Activated CD4-positive, alpha-beta T cell treated with anti-CD3 and anti-CD28 coated beads, Interleukin-2, amount 10 ng/mL, durations not matched to agents 7 days and 5 days (primary cell): ENCODE measurements at regions not wholly inside any gene's neighbourhood (a gene's known extent, or its start where the extent isn't known, plus 50 kb on each side); places are given as distances from the start of the nearest gene placed in this dataset.
"Not testable (repeated sequence)": the region's sequence is repeated elsewhere in the genome, so short reads cannot be mapped to it uniquely, and the experiment has no call there.

Source experiments
- CTCF ChIA-PET: fragments of 350-600 bp; sonication (Branson Sonifier 250); formaldehyde crosslinking; loops from one replicate; lab custom pipeline; 2021; ENCODE audit warnings: antibody characterized with exemption; lab: Charles Lee
- POLR2A ChIA-PET: fragments of 350-600 bp; sonication (Branson Sonifier 250); formaldehyde crosslinking; loops from one replicate; lab custom pipeline; 2021; ENCODE audit warnings: antibody characterized with exemption; lab: Charles Lee
- DNase-seq: peaks from one replicate; pipeline ENCODE4 v3.0.0-alpha.2; 2020
- H3K27ac Mint-ChIP-seq: one replicate; pipeline ENCODE4 v1.8.0; 2021; ENCODE audit warnings: mild to moderate bottlenecking, moderate library complexity, mixed read lengths
- H3K27me3 Mint-ChIP-seq: one replicate; pipeline ENCODE4 v1.8.0; 2021; ENCODE audit warnings: mixed read lengths
- H3K36me3 Mint-ChIP-seq: one replicate; pipeline ENCODE4 v1.8.0; 2021; ENCODE audit warnings: low read depth, mixed read lengths
- H3K4me1 Mint-ChIP-seq: one replicate; pipeline ENCODE4 v1.8.0; 2021; ENCODE audit warnings: mixed read lengths
- H3K4me3 Mint-ChIP-seq: one replicate; pipeline ENCODE4 v1.8.0; 2021; ENCODE audit warnings: mild to moderate bottlenecking, moderate library complexity, mixed read lengths
- H3K9me3 Mint-ChIP-seq: one replicate; pipeline ENCODE4 v1.8.0; 2021; ENCODE audit warnings: mixed read lengths

DNA sequence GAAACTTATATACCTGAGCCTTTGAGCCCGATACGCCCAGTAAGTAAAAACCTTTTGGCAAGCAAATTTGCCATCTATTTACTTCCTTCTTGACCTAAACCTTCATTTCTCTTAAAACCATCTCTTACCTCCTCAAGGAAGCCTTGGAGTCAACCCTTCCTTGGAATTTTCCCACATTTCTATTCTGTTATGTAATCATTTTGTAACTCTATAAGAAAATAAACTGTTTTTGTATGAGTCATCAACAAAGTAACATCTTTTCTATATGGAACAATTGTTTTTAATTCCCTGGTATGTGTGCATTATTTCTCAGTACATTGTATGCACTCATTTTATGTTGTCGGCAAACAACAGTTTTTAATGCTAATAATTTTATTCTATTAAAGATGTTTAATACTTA is 162.0 kb downstream of the TEX36 start:
- no peak for DNase-seq
- H3K4me1 Mint-ChIP-seq: no peaks in the 10 kb centered on the region
- no peak overlapping the region for H3K27ac Mint-ChIP-seq
- H3K27me3 Mint-ChIP-seq: peaks cover 2% of the 10 kb centered on the region
- ChIA-PET CTCF (no interaction called here), POLR2A (no interaction called here)
- H3K9me3 Mint-ChIP-seq: no peaks in the 10 kb centered on the region
- no peaks in the 10 kb centered on the region for H3K36me3 Mint-ChIP-seq
- H3K4me3 Mint-ChIP-seq: no peak overlapping the region

- H3K4me3 Mint-ChIP-seq, H3K4me1 Mint-ChIP-seq, H3K9me3 Mint-ChIP-seq, DNase-seq, CTCF ChIA-PET, H3K27me3 Mint-ChIP-seq, H3K36me3 Mint-ChIP-seq, H3K27ac Mint-ChIP-seq, POLR2A ChIA-PET: not testable (repeated sequence)
Measured at GRCh38 chr10:125518397-125518796, 164.6 kb downstream of the TEX36 start.

DNA sequence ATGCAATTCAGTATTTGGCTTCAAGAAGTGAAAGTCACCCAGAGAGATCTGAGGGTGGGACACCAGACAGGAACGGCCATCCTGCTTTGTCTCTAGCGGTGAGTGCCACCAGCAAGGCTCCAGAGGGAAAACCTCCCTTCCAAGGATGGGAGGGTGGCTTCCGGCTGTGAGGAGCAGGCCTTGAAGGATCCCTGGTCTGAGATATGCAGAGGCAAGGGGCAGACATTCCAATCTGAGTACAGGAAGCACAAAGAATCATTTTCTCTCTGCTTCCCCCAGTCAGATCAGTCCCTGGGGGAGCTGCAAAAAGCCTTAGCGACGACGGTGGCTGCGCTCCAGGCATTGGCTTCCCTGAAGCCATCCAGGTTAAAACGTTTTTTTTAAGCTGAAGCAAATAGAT is 167.4 kb downstream of the TEX36 start:
- Mint-ChIP-seq H3K4me1 (no peaks in the 10 kb centered on the region), H3K4me3 (no peak overlapping the region), H3K36me3 (no peaks in the 10 kb centered on the region), H3K9me3 (no peaks in the 10 kb centered on the region), H3K27me3 (peaks cover 2% of the 10 kb centered on the region), H3K27ac (no peak overlapping the region)
- CTCF ChIA-PET: no interaction called here
- POLR2A ChIA-PET: no interaction called here
- no peak for DNase-seq

GRCh38 chr10:125514206-125515162 is 168.5 kb downstream of the TEX36 start:
- ChIA-PET CTCF (interaction anchor here (0.5 to 1.6 kb wide), 3 partner anchors 8 to 357 kb away, joined by 3 to 4 read pairs (median 3); no protein-coding TSS in a partner anchor), POLR2A (no interaction called here)

DNA sequence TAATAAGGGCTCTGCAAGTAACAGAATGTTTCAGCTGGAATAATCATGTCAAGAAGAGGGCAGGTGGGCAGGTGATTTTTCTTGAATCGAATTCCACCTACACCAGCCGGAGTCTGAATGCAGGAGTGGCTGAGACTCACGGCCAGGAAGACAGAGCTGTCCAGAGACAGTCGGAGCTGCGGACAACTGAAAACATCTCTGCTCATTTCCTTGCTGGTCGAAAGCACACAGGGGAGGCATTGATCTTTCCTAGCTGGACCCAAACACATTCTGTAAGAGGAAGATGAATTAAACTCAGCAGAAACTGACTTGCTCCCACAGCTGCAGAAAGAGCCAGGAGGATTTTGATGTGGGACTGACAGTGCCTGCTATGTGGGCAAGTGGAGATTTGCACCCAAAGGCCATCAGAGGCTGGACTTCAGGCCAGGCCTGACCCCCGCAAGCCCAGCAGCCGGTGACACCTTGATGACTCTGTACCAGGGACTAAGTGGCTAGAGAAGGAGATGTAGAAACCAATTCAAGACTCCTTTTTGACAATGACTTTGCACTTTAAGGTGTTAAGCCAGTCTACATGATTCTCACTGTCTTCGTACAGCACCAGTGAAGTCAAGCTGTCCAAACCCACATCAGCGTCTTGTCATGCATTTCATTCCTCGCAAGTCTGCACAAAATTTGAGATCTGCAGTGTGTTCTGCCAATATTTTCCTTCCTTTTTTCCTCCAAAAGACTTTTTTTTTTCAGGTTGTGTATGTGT is 169.4 kb downstream of the TEX36 start:
- POLR2A ChIA-PET: no interaction called here
- Mint-ChIP-seq H3K4me3 (no peak overlapping the region), H3K9me3 (no peaks in the 10 kb centered on the region), H3K27me3 (no peaks in the 10 kb centered on the region), H3K27ac (no peak overlapping the region), H3K36me3 (no peaks in the 10 kb centered on the region), H3K4me1 (no peaks in the 10 kb centered on the region)
- no peak for DNase-seq
- CTCF ChIA-PET: interaction anchor here (0.9 to 1.6 kb wide), 2 partner anchors 9 to 297 kb away, joined by 3 to 4 read pairs; no protein-coding TSS in a partner anchor

More at GRCh38 chr10:125514206-125515162, 168.5 kb downstream of the TEX36 start:
- DNase-seq: no peak
- no peaks in the 10 kb centered on the region for H3K27me3 Mint-ChIP-seq
- no peak overlapping the region for H3K27ac Mint-ChIP-seq
- no peaks in the 10 kb centered on the region for H3K4me1 Mint-ChIP-seq
- H3K36me3 Mint-ChIP-seq: no peaks in the 10 kb centered on the region
- no peaks in the 10 kb centered on the region for H3K9me3 Mint-ChIP-seq
- no peak overlapping the region for H3K4me3 Mint-ChIP-seq

- ChIA-PET CTCF (no interaction called here), POLR2A (no interaction called here)
- Mint-ChIP-seq H3K27me3 (no peaks in the 10 kb centered on the region), H3K27ac (no peak overlapping the region), H3K9me3 (no peaks in the 10 kb centered on the region), H3K36me3 (no peaks in the 10 kb centered on the region), H3K4me3 (no peak overlapping the region), H3K4me1 (no peaks in the 10 kb centered on the region)
- DNase-seq: no peak
Measured at GRCh38 chr10:125510998-125511397, 172.0 kb downstream of the TEX36 start.

DNA sequence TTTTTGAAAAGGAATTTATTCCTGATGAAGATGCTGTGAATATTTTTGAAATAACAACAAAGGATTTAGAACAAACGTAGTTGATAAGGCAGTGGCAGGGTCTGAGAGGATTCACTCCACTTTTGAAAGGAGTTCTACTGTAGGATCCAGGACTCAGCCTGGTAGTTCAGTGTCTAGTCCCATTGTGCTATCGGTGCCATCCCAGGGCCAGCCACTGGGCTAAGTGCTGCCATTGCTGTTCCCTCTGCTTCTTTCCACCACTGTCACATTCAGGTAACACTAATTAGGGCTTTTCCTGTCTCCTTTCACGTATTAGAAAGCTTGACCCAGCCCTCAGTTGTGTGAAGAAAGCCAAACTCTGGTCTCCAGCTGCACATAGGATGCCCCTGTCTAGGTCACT is 177.3 kb downstream of the TEX36 start:
- no peaks in the 10 kb centered on the region for H3K27me3 Mint-ChIP-seq
- ChIA-PET POLR2A (no interaction called here), CTCF (no interaction called here)
- no peak overlapping the region for H3K4me3 Mint-ChIP-seq
- no peaks in the 10 kb centered on the region for H3K9me3 Mint-ChIP-seq
- no peaks in the 10 kb centered on the region for H3K36me3 Mint-ChIP-seq
- no peak for DNase-seq
- H3K27ac Mint-ChIP-seq: no peak overlapping the region
- no peaks in the 10 kb centered on the region for H3K4me1 Mint-ChIP-seq

GRCh38 chr10:125502276-125502675 is 180.7 kb downstream of the TEX36 start:
- Mint-ChIP-seq H3K4me3 (no peak overlapping the region), H3K36me3 (no peaks in the 10 kb centered on the region), H3K27ac (no peak overlapping the region), H3K4me1 (no peaks in the 10 kb centered on the region), H3K9me3 (no peaks in the 10 kb centered on the region), H3K27me3 (no peaks in the 10 kb centered on the region)
- ChIA-PET CTCF (no interaction called here), POLR2A (no interaction called here)
- no peak for DNase-seq

DNA sequence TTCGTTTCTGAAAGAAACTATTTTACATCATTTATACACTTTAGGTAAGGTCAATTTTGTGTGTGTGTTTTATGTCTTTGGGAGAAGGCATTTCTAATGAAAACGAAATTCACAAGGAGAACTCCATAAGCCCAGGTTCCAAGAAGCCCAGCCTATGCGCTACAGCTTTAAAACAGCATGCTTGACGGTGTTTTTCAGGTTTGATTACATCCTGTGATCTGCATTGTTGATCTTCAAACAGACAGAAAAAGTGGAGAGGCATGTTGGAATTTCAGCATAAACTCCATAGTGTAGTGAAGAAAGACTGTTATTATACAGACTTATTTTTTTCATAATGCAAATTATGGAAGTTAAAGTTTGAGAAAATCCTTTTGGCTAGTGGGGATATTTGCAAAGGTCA is 187.6 kb downstream of the TEX36 start:
- DNase-seq: no peak
- ChIA-PET CTCF (interaction anchor here (0.9 kb wide), 1 partner anchor 9 kb away, joined by 3 read pairs; no protein-coding TSS in a partner anchor), POLR2A (no interaction called here)
- Mint-ChIP-seq H3K27me3 (no peaks in the 10 kb centered on the region), H3K27ac (no peak overlapping the region), H3K36me3 (no peaks in the 10 kb centered on the region), H3K4me3 (no peak overlapping the region), H3K9me3 (no peaks in the 10 kb centered on the region), H3K4me1 (no peaks in the 10 kb centered on the region)

- Mint-ChIP-seq H3K27ac (no peak overlapping the region), H3K4me1 (no peaks in the 10 kb centered on the region), H3K27me3 (no peaks in the 10 kb centered on the region), H3K9me3 (no peaks in the 10 kb centered on the region), H3K36me3 (no peaks in the 10 kb centered on the region), H3K4me3 (no peak overlapping the region)
- ChIA-PET POLR2A (no interaction called here), CTCF (interaction anchor here (0.9 kb wide), 1 partner anchor 9 kb away, joined by 3 read pairs; no protein-coding TSS in a partner anchor)
- DNase-seq: no peak
Measured at GRCh38 chr10:125494651-125495239, 188.2 kb downstream of the TEX36 start.

GRCh38 chr10:125491381-125491780 is 191.6 kb downstream of the TEX36 start:
- Mint-ChIP-seq H3K4me3 (no peak overlapping the region), H3K27me3 (no peaks in the 10 kb centered on the region), H3K27ac (no peak overlapping the region), H3K36me3 (no peaks in the 10 kb centered on the region), H3K9me3 (no peaks in the 10 kb centered on the region), H3K4me1 (no peaks in the 10 kb centered on the region)
- no peak for DNase-seq
- ChIA-PET POLR2A (no interaction called here), CTCF (no interaction called here)

DNA sequence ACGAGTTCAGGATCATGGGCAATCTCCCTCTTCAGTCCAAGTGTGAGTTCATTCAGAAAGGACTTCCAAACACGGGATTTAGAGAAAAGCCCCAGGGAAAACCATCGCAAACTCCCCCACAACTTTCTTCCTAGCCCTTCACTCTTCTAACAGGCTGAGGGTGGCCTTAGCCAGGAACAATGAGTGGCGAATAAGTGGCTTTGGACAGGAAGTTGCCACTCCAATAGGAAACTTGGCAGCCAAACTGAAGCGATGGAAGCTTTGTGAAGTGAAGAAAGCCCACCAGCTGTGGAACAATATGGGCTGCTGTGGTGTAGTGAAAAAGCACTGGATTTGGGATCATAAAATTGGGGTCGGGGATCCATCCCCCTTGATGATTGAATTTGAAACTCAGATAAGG is 193.2 kb downstream of the TEX36 start:
- CTCF ChIA-PET: no interaction called here

DNA sequence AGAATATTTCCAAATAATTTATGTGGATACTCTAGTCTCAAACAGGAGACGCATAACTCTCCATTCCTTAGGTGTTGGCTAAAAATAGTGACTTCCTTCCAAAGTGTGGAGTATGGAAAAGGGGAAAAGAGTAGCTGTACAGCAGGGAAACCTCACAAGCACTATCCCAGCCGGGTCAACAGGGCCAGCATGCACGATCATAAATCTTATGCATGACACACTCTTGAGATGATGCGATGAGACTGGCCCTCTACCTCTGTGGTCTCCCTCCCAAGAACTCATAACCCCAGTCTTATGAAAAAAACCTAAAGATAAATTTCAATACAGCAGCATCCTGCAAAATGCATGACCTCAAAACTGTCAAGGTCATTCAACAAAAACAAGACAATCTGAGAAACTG is 197.3 kb downstream of the TEX36 start:
- ChIA-PET CTCF (no interaction called here), POLR2A (no interaction called here)
- no peaks in the 10 kb centered on the region for H3K9me3 Mint-ChIP-seq

More for the DNA sequence above, 193.2 kb downstream of the TEX36 start:
- POLR2A ChIA-PET: no interaction called here
- H3K36me3 Mint-ChIP-seq: no peaks in the 10 kb centered on the region
- DNase-seq: no peak
- H3K27ac Mint-ChIP-seq: no peak overlapping the region
- H3K9me3 Mint-ChIP-seq: no peaks in the 10 kb centered on the region
- H3K27me3 Mint-ChIP-seq: no peaks in the 10 kb centered on the region
- H3K4me1 Mint-ChIP-seq: no peaks in the 10 kb centered on the region
- no peak overlapping the region for H3K4me3 Mint-ChIP-seq

More for the DNA sequence above, 197.3 kb downstream of the TEX36 start:
- Mint-ChIP-seq H3K4me1 (no peaks in the 10 kb centered on the region), H3K4me3 (no peak overlapping the region), H3K27ac (no peak overlapping the region), H3K36me3 (no peaks in the 10 kb centered on the region), H3K27me3 (no peaks in the 10 kb centered on the region)
- DNase-seq: no peak
